Neural progenitor cell (in vitro differentiated cells): ENCODE measurements at regions not wholly inside any gene's neighbourhood (a gene's known extent, or its start where the extent isn't known, plus 50 kb on each side); places are given as distances from the start of the nearest gene placed in this dataset.

Source experiments
- EZH2 ChIP-seq: fragments of 200-600 bp; sonication (generic); IDR thresholded peaks from 2 replicates; pipeline ENCODE4 v1.6.1; 2017; ENCODE audit warnings: antibody characterized with exemption, mild to moderate bottlenecking, moderate library complexity
- EZH2phosphoT487 ChIP-seq: fragments of 200-600 bp; sonication (generic); IDR thresholded peaks from 2 replicates; pipeline ENCODE4 v1.6.1; 2017; ENCODE audit warnings: antibody characterized with exemption
- TF ChIP-seq, protein P1 (sequence below): fragments of 200-600 bp; sonication (generic); IDR thresholded peaks from 2 replicates; pipeline ENCODE4 v1.5.1; 2017; ENCODE audit warnings: antibody characterized with exemption, mild to moderate bottlenecking

DNA sequence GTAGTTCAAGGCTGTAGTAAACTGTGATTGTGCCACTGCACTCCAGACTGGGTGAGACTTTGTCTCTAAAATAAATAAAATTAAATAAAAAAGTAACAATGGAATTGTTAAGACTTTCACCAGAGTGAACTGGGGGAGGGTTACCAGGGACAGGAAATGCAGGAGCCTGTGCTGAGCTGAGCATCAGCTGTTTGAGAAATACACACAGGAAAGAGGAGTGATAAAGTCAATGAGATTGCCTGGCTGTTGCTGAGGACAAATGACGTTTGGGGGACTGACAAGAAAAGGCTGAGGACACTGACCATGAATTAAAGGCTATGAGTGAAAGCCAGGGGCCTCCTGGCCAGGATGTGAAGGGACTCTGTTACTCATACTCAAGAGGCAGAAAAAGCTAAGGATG lies 226.3 kb downstream of the SETD4 start:
- TF ChIP-seq, protein P1, sequence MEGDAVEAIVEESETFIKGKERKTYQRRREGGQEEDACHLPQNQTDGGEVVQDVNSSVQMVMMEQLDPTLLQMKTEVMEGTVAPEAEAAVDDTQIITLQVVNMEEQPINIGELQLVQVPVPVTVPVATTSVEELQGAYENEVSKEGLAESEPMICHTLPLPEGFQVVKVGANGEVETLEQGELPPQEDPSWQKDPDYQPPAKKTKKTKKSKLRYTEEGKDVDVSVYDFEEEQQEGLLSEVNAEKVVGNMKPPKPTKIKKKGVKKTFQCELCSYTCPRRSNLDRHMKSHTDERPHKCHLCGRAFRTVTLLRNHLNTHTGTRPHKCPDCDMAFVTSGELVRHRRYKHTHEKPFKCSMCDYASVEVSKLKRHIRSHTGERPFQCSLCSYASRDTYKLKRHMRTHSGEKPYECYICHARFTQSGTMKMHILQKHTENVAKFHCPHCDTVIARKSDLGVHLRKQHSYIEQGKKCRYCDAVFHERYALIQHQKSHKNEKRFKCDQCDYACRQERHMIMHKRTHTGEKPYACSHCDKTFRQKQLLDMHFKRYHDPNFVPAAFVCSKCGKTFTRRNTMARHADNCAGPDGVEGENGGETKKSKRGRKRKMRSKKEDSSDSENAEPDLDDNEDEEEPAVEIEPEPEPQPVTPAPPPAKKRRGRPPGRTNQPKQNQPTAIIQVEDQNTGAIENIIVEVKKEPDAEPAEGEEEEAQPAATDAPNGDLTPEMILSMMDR = no peak
- TF ChIP-seq EZH2phosphoT487 (no peak), EZH2 (no peak)
